ENCODE measurements at regions not wholly inside any gene's neighbourhood (a gene's known extent, or its start where the extent isn't known, plus 50 kb on each side); places are given as distances from the start of the nearest gene placed in this dataset.
"Not testable (repeated sequence)": the region's sequence is repeated elsewhere in the genome, so short reads cannot be mapped to it uniquely, and the experiment has no call there.

GRCh38 chr6:74420221-74420620 lies 724.2 kb downstream of the CD109 start:
- Histone ChIP-seq H3K4me3 (ENCODE audit: insufficient read length, low read depth) (no peak overlapping the region), H3K4me1 (ENCODE audit: insufficient read depth, insufficient read length) (no peaks in the 10 kb centered on the region), H3K27me3 (ENCODE audit: insufficient read depth, insufficient read length) (no peaks in the 10 kb centered on the region), H3K9me3 (ENCODE audit: insufficient read depth, low read length) (no peaks in the 10 kb centered on the region), H3K9ac (ENCODE audit: insufficient read length, low read depth) (no peak overlapping the region), H3K36me3 (ENCODE audit: insufficient read depth, insufficient read length, low read length) (no peaks in the 10 kb centered on the region)
- no peak for DNase-seq (ENCODE audit: low read depth, low spot score)
- no peak for TF ChIP-seq YY1 (IDR thresholded peaks at IDR 0.05; ENCODE audit: insufficient read depth, insufficient read length)

DNA sequence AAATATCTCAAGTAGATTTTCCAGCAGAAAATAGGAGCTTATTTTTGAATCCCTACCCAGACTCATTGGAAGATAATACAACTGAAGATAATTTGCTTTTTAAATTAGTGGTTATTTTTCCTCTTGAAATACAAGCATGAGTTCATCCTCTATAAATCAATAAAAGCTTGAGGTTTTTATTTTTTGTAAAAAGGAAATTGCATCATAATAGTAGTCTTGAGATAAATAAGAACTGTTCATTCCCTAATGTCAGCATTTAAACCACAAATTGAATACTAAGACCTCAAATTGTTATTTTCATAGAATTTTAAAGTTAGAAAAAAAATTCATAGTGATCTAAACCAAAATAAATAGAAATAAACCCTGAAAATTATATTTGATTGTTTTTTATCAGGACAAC lies 719.1 kb downstream of the CD109 start:
- TF ChIP-seq SUZ12 (IDR thresholded peaks at IDR 0.05; ENCODE audit: extremely low read depth, insufficient read depth, insufficient read length) (no peak), ZNF274 (IDR thresholded peaks at IDR 0.05; ENCODE audit: low read depth, low read length) (no peak), YY1 (IDR thresholded peaks at IDR 0.05; ENCODE audit: insufficient read depth, insufficient read length) (no peak)
- DNase-seq (ENCODE audit: low read depth, low spot score) = no peak
- no peaks in the 10 kb centered on the region for H3K27me3 ChIP-seq (ENCODE audit: insufficient read depth, insufficient read length)
- H3K4me3 ChIP-seq (ENCODE audit: insufficient read length, low read depth) = no peak overlapping the region
- no peaks in the 10 kb centered on the region for H3K4me1 ChIP-seq (ENCODE audit: insufficient read depth, insufficient read length)
- H3K9me3 ChIP-seq (ENCODE audit: insufficient read depth, low read length) = no peaks in the 10 kb centered on the region
- H3K36me3 ChIP-seq (ENCODE audit: insufficient read depth, insufficient read length, low read length) = no peaks in the 10 kb centered on the region
- H3K9ac ChIP-seq (ENCODE audit: insufficient read length, low read depth) = no peak overlapping the region

DNA sequence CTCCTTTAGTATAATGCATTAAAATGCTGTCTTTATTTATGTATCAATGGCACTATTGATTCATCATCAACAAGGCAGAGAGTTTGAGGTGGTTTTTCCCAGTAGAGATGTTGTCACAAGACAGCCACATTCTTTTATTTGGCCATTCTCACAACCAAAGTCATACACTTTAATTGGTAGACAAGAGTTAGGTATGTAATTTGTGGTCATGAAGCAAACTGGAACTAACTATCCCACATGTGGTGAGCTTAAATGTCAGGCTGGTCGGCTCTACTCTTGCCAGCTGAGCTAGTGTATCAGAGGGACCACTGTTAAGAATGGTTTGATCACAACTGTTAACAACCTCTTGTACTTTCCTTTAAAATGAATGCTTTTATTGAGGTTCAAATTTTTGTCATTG lies 714.6 kb downstream of the CD109 start:
- H3K9me3 ChIP-seq (ENCODE audit: insufficient read depth, low read length) = no peaks in the 10 kb centered on the region
- H3K4me1 ChIP-seq (ENCODE audit: insufficient read depth, insufficient read length) = no peaks in the 10 kb centered on the region
- H3K4me3 ChIP-seq (ENCODE audit: insufficient read length, low read depth) = no peak overlapping the region
- no peaks in the 10 kb centered on the region for H3K27me3 ChIP-seq (ENCODE audit: insufficient read depth, insufficient read length)
- TF ChIP-seq ZNF274 (IDR thresholded peaks at IDR 0.05; ENCODE audit: low read depth, low read length) (no peak), SUZ12 (IDR thresholded peaks at IDR 0.05; ENCODE audit: extremely low read depth, insufficient read depth, insufficient read length) (no peak), YY1 (IDR thresholded peaks at IDR 0.05; ENCODE audit: insufficient read depth, insufficient read length) (no peak)
- DNase-seq (ENCODE audit: low read depth, low spot score) = no peak
- H3K36me3 ChIP-seq (ENCODE audit: insufficient read depth, insufficient read length, low read length) = no peaks in the 10 kb centered on the region
- no peak overlapping the region for H3K9ac ChIP-seq (ENCODE audit: insufficient read length, low read depth)

GRCh38 chr6:74409447-74409846 lies 713.4 kb downstream of the CD109 start:
- TF ChIP-seq YY1 (IDR thresholded peaks at IDR 0.05; ENCODE audit: insufficient read depth, insufficient read length) (no peak), ZNF274 (IDR thresholded peaks at IDR 0.05; ENCODE audit: low read depth, low read length) (no peak), SUZ12 (IDR thresholded peaks at IDR 0.05; ENCODE audit: extremely low read depth, insufficient read depth, insufficient read length) (no peak)

GRCh38 chr6:74408844-74409243 lies 712.8 kb downstream of the CD109 start:
- Histone ChIP-seq H3K36me3 (ENCODE audit: insufficient read depth, insufficient read length, low read length) (no peaks in the 10 kb centered on the region), H3K4me3 (ENCODE audit: insufficient read length, low read depth) (no peak overlapping the region), H3K9ac (ENCODE audit: insufficient read length, low read depth) (no peak overlapping the region), H3K9me3 (ENCODE audit: insufficient read depth, low read length) (no peaks in the 10 kb centered on the region), H3K27me3 (ENCODE audit: insufficient read depth, insufficient read length) (no peaks in the 10 kb centered on the region), H3K4me1 (ENCODE audit: insufficient read depth, insufficient read length) (no peaks in the 10 kb centered on the region)
- TF ChIP-seq ZNF274 (IDR thresholded peaks at IDR 0.05; ENCODE audit: low read depth, low read length) (no peak), SUZ12 (IDR thresholded peaks at IDR 0.05; ENCODE audit: extremely low read depth, insufficient read depth, insufficient read length) (no peak), YY1 (IDR thresholded peaks at IDR 0.05; ENCODE audit: insufficient read depth, insufficient read length) (no peak)
- no peak for DNase-seq (ENCODE audit: low read depth, low spot score)

More at GRCh38 chr6:74409447-74409846, 713.4 kb downstream of the CD109 start:
- H3K36me3 ChIP-seq (ENCODE audit: insufficient read depth, insufficient read length, low read length) = no peaks in the 10 kb centered on the region
- no peaks in the 10 kb centered on the region for H3K27me3 ChIP-seq (ENCODE audit: insufficient read depth, insufficient read length)
- no peak overlapping the region for H3K9ac ChIP-seq (ENCODE audit: insufficient read length, low read depth)
- H3K9me3 ChIP-seq (ENCODE audit: insufficient read depth, low read length) = no peaks in the 10 kb centered on the region
- DNase-seq (ENCODE audit: low read depth, low spot score) = no peak
- H3K4me1 ChIP-seq (ENCODE audit: insufficient read depth, insufficient read length) = no peaks in the 10 kb centered on the region
- no peak overlapping the region for H3K4me3 ChIP-seq (ENCODE audit: insufficient read length, low read depth)

DNA sequence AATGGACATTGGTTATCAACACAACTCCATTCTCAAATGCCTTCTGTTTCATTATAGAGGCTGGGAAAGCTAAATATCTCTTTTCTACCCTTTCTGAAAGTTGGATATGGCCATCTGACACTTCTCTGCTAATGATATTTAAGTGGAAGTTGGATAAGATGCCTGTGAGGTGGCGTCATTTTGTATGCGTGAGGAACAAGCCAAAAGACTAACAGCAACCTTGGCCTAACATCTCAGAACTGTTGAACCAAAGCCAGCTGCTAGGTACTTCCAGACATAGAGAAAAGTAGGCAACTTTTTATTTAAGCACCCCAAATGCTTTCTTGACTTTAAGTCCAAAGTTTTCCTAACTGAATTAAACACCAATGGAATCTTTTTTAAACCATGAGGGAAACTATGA lies 708.4 kb downstream of the CD109 start:
- H3K9me3 ChIP-seq (ENCODE audit: insufficient read depth, low read length) = no peaks in the 10 kb centered on the region
- H3K4me3 ChIP-seq (ENCODE audit: insufficient read length, low read depth) = no peak overlapping the region
- H3K36me3 ChIP-seq (ENCODE audit: insufficient read depth, insufficient read length, low read length) = no peaks in the 10 kb centered on the region
- no peaks in the 10 kb centered on the region for H3K27me3 ChIP-seq (ENCODE audit: insufficient read depth, insufficient read length)
- no peak overlapping the region for H3K9ac ChIP-seq (ENCODE audit: insufficient read length, low read depth)
- TF ChIP-seq YY1 (IDR thresholded peaks at IDR 0.05; ENCODE audit: insufficient read depth, insufficient read length) (no peak), ZNF274 (IDR thresholded peaks at IDR 0.05; ENCODE audit: low read depth, low read length) (no peak), SUZ12 (IDR thresholded peaks at IDR 0.05; ENCODE audit: extremely low read depth, insufficient read depth, insufficient read length) (no peak)
- DNase-seq (ENCODE audit: low read depth, low spot score) = no peak
- no peaks in the 10 kb centered on the region for H3K4me1 ChIP-seq (ENCODE audit: insufficient read depth, insufficient read length)

GRCh38 chr6:74402781-74403180 lies 706.8 kb downstream of the CD109 start:
- H3K4me3 ChIP-seq (ENCODE audit: insufficient read length, low read depth) = no peak overlapping the region
- H3K36me3 ChIP-seq (ENCODE audit: insufficient read depth, insufficient read length, low read length) = no peaks in the 10 kb centered on the region
- H3K9me3 ChIP-seq (ENCODE audit: insufficient read depth, low read length) = no peaks in the 10 kb centered on the region
- TF ChIP-seq ZNF274 (IDR thresholded peaks at IDR 0.05; ENCODE audit: low read depth, low read length) (no peak), YY1 (IDR thresholded peaks at IDR 0.05; ENCODE audit: insufficient read depth, insufficient read length) (no peak), SUZ12 (IDR thresholded peaks at IDR 0.05; ENCODE audit: extremely low read depth, insufficient read depth, insufficient read length) (no peak)
- no peaks in the 10 kb centered on the region for H3K27me3 ChIP-seq (ENCODE audit: insufficient read depth, insufficient read length)
- DNase-seq (ENCODE audit: low read depth, low spot score) = no peak
- H3K4me1 ChIP-seq (ENCODE audit: insufficient read depth, insufficient read length) = no peaks in the 10 kb centered on the region
- no peak overlapping the region for H3K9ac ChIP-seq (ENCODE audit: insufficient read length, low read depth)

- H3K4me3 ChIP-seq (ENCODE audit: insufficient read length, low read depth); DNase-seq (ENCODE audit: low read depth, low spot score); H3K9me3 ChIP-seq (ENCODE audit: insufficient read depth, low read length); H3K4me1 ChIP-seq (ENCODE audit: insufficient read depth, insufficient read length); H3K36me3 ChIP-seq (ENCODE audit: insufficient read depth, insufficient read length, low read length); H3K27me3 ChIP-seq (ENCODE audit: insufficient read depth, insufficient read length); H3K9ac ChIP-seq (ENCODE audit: insufficient read length, low read depth): not testable (repeated sequence)
Observed at GRCh38 chr6:74378437-74378836, 682.4 kb downstream of the CD109 start.

Measured in NT2/D1 (cell line).